ENCODE measurements at regions not wholly inside any gene's neighbourhood (a gene's known extent, or its start where the extent isn't known, plus 50 kb on each side); places are given as distances from the start of the nearest gene placed in this dataset.
"Not testable (repeated sequence)": the region's sequence is repeated elsewhere in the genome, so short reads cannot be mapped to it uniquely, and the experiment has no call there.

DNA sequence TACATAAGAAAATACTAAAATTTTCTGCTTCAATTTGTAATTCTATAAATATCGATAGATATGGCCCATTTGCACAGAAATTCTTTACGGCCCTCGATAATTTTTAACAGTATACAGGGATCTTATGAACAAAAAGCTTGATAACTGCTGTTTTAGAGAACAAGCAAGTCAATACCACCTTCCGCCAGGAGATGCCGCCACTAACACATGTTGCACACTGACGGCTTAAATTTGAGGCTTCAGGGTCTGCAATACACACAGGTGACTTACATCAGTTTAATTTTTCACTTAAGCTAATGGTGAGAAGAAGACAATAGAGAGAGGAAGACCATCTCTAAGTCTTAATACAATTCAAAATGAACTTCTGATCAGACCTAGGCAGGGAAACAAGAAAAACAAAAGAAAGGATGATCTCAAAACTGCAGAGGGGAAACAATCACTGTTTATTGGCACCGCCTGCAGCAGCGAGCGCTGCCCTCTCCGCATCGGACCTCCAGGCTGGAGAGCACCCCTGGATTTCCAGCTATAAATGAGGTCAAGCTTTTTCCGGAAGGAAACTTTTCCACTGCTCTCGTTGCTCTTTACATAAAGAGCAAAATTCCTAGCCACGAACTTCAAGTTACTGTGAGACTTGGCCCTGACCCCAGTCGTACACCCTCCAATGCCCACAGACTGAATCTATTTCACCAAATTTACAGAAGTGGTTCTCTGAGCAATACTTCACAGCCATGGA, 53.9 kb downstream of the OTOR start:
- DNase-seq, result peak; percentile 60

DNA sequence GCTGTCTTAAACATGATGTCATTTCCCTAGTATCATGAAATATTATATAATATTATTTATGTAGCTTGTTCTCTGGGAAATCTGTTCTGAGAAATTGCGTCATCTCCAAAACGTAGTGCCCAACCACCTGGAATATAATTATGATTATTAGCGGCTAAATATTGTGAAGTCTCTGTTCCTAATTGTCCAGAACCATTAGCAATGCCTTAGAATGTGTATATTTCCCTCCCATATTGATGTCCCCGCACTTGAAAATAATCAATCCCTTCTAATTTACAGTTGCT, 54.4 kb downstream of the OTOR start:
- DNase-seq, result no peak

DNA sequence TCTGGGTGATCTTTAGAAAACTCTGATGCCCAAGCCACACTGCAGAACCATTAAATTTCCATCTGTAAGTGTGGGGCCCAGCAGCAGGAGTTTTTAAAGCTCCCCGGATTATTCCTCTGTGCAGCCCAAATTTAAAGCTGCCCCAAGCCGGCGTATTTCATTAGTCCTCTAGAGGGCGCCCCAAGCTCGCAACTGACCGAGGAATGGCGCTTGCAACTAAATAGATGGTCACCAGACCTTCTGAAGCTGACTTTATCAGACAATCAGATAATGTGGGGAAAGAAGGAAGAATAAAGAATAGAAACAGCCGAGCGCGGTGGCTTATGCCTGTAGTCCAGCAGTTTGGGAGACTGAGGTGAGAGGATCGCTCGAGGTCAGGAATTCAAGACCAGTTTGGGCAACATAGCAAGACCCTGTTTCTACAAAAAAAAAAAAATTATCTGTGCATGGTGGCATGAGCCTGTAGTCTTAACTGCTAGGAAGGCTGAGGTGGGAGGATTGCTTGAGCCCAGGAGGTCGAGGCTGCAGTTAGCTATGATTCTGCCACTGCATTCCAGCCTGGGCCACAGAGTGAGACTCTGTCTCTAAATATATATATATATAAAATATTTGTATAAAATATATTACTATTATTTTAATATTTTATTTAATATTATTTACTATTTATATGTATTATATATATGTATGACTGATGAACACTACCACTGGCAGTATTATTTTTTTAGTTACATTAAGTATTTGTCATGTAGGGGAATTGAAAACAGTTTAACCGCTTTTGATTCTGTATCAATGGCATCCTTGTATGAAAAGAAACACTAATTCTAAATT, 56.0 kb downstream of the OTOR start:
- peak; percentile 33 for DNase-seq

DNA sequence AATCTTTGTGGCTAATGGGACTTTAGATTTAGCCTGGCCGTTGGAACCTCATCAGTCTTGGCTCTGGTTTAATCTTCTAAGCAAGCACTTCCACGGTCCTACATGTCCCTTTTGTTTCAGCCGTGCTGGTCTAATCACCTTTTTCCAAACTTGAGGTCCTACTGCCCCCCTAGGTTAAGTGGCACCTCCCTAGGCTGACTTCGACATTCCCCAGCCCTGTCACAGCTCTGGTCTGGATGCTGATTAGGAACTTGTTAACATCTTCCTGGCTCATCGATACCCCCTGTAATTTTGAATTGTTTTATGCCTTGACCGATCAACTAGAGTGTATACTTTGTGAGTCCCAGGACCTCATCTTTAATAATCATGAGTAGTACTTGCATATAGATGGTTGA, 56.6 kb downstream of the OTOR start:
- DNase-seq, result no peak

DNA sequence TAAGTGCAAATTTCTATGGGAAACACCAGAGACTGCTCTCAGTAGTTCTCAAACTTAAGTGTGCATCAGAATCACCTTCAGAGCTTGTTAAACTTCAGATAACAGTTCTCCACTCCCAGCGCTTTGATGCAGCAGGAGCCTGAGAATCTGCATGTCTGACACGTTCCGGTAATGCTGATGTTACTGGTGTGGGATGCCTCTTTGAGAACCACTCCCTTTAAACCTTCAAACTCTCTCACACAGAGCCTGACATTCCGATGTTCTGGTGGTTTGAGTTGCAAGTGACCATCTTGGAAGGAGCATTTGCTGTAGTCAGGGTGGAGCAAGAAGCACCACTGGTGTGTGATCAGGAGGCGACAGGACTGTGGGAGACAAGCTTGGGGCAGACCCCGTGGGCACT, 57.9 kb downstream of the OTOR start:
- DNase-seq, result no peak

DNA sequence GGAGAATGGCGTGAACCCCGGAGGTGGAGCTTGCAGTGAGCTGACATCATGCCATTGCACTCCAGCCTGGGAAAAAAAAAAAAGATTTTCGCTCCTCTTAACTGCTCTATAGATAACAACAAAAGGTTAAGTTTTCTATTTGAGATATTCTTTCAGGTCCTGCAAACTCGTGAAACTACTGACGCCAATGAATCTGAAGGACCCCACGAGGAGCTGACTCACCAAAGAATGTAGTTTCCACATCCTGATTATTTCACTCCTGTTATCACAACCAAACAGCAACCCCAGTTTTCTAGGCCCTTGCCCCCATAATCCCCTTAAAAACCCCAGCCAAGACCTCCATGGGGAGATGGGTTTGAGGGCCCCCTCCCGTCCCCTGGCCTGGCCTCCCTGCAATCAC, 58.7 kb downstream of the OTOR start:
- DNase-seq, result no peak

DNA sequence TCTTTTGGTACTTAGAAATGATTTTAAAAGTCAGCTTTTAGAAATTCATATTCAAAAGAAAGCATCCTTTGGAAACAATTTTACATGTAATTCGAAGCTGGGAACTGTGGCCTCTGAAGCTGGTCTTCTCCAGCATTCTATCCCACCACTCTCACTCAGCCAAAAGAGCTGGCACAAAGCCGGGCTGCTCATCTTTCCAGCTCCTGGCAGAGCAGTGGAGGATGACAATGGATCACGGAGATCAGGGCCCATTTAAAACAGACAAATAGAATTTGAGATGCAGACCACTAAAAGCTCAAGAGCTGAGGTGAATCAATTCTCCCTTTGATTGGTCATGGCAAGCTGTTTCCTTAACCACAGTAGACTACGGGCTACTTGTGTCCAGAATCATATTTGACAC, 60.6 kb downstream of the OTOR start:
- DNase-seq, result peak; percentile 2

DNA sequence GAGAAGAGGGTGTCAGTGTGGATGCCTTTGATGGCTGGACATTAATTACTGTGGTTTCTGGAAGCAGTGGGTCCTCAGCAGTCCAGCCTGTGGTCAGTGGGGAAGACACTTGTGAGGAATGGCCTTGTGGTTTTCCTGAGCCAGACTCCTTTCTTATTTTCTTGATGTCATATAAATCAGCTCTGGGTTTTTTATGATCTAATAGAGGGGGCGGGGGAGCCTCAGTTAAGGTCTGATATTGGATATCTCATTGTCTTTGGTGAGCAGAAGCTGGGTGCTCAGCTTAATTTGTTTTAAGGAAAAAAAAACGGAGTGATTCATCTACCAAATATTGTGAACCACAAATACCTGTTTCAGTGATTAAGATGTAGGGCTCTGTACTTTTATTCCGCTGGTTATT, 62.1 kb downstream of the OTOR start:
- DNase-seq, result no peak

DNA sequence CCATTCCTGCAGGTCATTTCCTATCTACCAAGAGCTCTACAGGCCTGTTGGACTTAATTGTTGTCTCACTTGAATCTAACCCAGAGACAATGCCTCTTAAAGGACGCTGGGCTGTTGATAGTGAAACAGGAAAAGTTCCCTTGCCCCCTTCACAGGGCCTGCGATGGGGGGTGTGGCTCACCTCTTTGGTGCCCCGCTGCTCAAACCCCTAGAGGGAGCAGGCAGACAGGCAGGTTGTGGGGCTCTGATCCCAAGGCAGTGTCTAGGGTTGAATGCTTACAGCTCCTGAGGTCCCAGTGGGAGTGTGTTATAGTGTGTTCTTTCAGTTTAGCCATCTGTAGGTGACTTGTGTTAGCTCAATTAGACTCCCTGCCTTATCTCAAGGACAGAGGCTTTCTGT, 68.0 kb downstream of the OTOR start:
- no peak for DNase-seq

DNA sequence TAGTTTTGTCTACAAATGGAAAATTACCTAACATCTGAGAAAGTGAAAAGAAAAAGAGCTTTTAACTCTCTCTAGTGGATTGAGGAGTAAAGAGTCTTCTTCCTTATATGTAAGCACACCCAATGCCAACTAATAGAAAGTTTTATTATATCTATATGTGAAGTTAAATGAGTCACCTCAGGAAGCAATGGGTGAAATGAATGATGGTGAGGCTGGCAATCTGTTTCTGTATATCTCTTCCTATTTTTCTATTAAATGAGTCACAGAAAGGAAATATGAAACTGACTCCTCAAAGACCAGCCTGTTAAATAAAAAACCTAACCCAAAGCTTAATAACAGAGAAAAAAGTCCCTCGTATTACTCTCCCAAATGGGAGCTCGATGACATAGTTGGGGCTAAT, 71.3 kb downstream of the OTOR start:
- no peak for DNase-seq

DNA sequence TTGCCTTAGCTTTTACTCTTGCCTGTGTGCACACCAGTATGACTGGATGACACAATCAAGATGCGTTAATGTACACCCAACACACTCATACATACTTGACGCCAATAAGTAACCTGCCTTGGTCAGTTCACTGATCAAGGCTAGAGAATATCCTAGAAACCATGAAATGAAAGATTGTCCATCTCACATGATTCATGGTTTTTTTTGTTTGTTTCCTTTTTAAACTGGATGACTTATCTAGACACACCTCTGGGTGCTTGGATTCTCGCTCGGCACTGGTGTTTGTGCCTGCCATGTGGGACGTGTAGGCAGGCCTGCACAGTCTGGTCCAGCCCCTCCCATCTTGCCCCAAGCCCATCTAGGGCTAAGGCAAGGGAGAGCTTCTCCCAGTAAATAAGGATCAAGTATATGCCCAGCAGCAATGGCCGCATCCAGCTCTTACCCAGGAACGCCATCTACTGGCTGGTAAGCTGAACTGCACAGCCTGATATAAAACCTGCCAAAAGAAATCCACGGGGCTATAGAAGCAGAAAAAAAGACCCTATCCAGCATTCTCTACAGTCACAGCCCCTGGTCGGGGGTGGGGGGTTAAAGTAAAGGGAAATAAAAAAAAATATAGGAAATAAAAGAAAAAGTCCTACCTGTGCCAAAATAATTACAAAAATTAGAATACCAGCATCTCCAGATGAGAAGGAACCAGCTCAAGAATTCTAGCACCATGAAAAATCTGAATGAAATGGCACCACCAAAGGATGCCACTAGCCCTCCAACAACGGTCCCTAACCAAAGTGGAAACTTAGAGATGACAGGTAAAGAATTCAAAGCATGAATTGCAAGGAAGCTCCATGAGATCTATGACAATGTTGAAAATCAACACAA, 73.3 kb downstream of the OTOR start:
- DNase-seq, result peak; percentile 19

DNA sequence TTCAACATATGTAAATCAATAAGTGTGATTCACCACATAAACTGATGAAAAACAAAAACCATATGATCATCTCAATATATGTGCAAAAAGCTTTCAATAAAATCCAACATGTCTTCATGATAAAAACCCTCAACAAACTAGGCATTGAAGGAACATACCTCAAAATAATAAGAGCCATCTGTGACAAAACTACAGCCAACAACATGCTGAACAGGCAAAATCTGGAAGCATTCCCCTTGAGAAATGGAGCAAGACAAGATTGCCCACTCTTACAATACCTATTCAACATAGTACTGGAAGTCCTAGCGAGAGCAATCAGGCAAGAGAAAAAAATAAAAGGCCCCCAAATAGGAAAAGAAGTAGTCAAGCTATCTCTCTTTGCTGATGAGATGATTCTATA, 76.5 kb downstream of the OTOR start:
- no peak for DNase-seq

DNA sequence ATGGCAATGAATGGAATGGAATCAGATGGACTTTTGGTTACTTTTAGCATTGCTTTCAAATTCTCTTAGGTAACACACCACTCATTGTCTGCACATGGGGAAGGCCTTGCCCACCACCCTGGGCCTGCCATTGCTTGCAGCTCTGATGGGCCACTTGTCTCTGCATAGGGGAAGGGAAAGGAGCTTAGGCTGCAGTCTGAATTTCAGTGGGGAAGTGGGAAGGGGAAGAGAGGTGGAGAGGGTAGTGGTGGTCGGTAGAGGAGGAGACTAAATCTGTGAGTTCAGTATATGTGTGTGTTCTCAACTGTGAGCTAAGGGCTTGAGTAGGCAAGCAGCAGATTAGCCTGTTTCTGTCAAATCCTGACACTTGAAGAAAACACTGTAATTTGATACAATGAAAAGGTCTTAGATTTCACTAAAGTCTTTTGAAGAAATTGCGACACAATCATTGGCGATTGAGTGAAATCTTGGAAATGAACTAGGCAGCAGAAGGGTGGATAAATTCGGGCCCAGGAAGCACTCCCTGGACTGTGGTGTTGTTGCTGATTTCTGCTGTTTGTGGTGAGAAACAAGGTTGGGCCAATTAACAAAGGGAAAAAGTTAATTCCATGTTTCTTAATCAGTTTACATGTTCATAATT, 80.6 kb downstream of the OTOR start:
- no peak for DNase-seq

DNA sequence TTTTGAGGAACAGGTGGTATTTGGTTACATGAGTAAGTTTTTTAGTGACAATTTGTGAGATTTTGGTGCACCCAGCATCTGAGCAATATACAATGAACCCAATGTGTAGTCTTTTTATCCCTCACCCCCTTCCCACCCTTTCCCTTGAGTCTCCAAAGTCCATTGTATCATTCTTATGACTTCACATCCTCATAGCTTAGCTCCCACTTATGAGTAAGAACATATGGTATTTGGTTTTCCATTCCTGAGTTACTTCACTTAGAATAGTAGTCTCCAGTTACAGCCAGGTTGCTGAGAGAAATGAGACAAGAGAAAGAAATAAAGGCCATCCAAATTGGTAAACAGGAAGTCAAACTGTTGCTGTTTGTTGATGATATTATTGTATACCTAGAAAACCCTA, 87.5 kb downstream of the OTOR start:
- not testable (repeated sequence) for DNase-seq

DNA sequence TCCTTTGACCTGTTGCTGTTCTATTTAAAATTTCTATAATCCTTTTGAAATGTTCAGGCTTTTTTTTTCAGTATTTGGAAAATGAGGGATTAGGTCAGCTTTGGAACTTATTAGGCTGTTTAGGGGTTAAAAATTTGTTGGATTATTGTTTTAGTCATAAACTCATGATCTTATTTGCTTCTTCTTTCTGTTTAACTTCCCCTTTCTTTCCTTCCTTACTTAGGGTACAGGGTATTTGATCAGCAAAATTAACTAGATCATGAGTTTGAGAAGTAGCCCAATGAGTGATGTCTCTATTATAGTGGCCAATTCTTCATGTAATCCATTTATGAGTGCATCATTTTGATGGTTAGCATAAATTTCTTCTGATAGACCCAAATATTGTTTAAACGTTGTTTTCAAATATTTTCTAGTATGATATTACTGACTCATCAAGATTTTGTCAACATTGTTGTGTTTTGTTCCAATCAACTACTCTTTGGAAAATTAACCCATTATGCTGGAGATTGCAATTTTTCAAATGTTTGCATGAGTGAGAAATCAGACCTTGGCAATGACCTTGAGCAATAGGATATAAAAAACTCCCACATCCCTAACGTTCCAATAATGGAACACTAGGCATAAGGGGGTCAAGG, 94.4 kb downstream of the OTOR start:
- DNase-seq, result no peak

DNA sequence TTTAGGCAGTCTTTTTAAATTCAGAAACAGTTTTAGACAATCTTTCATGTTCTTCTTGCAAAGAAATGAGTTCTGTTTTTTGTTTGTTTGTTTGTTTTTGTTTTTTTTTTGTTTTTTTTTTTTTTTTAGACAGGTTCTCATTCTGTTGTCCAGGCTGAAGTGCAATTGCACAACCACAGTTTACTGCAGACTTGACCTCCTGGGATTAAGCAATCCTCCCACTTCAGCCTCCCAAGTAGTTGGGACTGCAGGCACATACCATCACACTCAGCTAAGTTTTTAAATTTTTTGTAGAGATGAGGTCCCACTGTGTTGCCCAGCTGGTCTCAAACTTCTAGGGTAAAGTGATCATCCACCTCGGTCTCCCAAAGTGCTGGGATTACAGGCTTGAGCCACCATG, 96.2 kb downstream of the OTOR start:
- DNase-seq, result no peak

DNA sequence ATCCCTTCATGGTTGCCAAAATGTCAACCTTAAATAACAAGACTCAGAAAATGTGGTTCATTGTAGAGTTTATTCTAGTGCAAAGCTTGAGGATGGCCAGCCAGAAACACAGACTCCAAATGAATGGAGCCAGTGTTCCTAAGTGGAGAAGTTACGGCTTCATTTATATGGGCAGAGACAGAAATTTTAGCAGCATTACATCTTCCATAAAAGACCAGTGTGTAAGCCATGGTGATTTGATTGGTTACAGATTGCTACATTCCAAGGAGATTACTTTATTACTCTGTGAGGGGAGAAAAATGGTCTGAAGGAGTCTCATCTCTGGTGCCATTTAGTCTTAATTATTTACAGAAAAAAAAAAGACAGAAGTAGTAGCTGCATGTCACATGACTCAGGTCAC, 97.8 kb downstream of the OTOR start:
- DNase-seq, result no peak

DNA sequence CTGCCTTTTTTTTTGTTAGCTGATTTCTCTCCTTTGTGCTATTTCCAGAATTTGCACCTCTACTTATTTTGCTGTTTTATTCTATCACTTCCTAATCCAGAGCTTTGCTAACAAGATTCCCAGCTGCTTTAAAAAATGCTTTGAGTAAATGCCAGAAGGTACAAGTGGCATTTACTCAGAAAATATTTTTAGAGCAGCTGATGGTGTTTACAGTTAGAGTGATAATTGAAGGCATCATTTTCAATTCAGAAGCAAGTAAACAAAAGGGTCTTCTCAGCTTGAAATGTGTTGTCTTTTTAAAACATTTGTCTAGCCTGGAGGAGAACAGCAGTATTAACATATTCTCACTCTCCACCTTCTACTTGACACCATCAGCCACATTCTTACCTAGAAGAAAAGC, 99.9 kb downstream of the OTOR start:
- no peak for DNase-seq

DNA sequence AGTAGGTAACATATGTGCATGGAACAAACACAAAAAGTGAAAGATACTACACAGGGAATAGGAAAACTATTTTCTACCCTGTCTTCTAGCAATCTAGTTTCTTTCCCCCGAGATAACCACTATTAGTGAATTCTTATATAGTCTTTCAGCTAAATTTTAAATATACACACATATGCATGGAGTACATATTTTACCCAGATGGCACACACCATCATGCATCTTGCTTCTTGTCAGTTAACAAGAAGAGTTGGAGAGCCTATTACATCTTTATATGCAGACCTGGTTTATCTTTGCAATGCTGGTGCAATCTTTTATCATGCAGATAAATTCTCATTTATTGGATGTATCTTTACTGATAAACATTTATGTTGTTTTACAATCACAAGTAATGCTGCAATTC, 100.4 kb downstream of the OTOR start:
- DNase-seq, result no peak

DNA sequence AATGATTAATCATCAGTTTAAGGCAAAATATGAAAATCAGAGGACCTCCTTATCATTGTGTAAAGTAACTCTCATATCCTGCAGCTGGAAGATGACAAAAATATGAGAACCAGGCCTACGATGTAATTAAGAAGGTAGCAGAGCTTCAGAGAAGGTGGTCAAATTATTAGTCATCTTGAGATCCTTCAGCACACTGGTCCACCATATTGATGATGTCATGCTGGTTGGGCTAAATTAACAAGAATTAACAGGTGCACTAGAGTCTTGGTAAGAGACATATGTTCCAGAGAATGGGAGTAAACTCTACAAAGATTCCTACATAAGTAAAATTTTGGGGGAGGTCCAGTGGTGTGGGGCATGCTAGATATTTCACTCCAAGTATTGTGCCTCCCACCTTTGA, 112.8 kb downstream of the OTOR start:
- no peak for DNase-seq

DNA sequence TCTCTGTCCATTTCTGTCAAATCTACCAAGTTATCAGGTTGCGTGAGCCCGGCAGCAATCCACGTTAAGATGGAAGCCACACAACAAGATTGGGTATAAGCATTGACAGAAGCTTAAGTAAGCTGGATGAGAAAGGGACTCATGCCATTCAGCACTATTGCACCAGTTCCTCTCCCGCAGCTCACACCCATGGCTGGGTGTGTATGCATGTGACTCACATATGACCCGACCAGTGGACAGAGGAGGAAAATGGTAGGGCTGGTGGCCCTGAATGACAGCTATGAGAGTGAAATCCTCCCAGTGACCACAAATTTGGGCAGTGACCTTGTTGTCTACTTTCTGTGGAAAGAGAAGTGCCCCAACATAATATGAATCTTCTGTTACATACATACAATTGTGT, 113.5 kb downstream of the OTOR start:
- no peak for DNase-seq

DNA sequence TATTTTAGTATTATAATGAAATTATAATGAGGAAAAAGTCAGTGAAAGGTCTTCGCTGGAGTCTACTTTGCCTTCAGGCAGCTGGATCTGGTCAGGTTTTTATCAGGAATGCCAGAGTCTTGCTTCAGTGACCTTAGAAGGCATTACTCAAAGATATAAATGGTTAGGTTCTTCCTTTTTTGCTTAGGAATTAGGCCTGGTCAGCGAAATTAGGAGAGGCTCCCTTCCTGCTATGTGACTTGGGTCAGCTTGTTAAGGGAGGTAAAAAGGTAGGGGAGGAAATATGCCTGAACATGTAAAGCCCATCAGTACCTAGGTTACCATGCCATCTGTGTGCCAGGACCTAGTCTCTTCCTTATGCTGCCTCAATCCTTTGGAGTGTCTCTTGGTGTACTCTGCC, 115.1 kb downstream of the OTOR start:
- no peak for DNase-seq

DNA sequence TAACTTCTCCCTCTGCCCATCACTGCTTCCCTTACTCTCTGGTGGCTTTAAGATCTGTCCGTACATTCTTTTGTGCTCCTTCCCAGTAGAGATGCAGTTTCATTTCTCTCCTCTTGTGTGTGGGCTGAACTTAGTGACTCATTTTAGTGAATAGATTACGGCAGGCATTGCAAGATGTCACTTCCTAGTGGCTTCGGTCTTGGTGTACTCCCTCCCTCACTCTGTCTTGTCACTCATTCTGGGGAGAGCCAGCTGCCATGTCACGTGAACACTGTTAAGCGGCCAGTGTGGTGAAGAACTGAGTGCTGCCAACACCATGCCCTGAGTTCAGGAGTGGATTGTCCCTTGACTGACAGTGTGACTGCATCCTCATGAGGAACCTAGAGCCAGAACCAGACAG, 115.9 kb downstream of the OTOR start:
- no peak for DNase-seq

Measured in NCI-H2029 (cell line).